ENCODE measurements at regions not wholly inside any gene's neighbourhood (a gene's known extent, or its start where the extent isn't known, plus 50 kb on each side); places are given as distances from the start of the nearest gene placed in this dataset.

GRCh38 chr2:33680644-33681363 lies 81.7 kb upstream of the FAM98A start:
- TF ChIP-seq CTCF (IDR thresholded peaks at IDR 0.05) (no peak), POLR2A (IDR thresholded peaks at IDR 0.05) (no peak)

Data from prostate gland (tissue), 2 donors.